ENCODE measurements at regions not wholly inside any gene's neighbourhood (a gene's known extent, or its start where the extent isn't known, plus 50 kb on each side); places are given as distances from the start of the nearest gene placed in this dataset.

DNA sequence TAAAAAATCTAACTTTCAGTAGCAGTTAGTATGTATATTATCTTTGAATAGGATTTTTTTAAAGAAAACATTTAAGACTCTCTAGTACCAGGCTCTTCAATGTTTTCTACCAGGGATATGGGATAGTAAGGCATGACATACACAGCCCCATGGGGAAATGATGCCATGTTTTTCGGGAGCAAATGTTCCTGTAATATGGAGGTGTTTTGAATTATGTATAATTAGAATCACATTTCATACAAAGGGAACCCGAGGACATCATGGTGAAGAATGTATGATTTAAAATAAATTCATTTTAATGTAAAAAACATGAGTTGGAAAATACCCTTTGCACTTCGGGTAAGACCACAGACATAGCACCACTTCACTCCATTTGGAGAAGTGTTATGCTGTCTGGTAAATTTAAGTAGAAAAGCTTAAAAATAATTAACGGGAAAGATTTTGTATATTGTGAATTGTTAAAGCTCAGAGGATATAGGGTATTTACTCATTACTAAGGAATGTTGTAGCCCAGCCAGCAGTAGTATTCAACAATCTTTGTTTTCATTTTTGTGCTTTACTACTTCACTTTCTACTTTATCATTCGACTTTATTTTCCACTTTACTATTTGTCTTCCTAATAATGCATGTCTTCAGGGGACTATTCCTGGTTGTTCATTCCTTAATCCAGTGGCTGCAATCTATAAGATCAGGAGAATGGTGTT, 2050.7 kb downstream of the ARAP2 start:
- TF ChIP-seq YY1 (IDR thresholded peaks at IDR 0.05; ENCODE audit: insufficient read depth, insufficient read length): no peak
- Histone ChIP-seq H3K9ac (ENCODE audit: insufficient read length, low read depth) (no peak overlapping the region), H3K27me3 (ENCODE audit: insufficient read depth, insufficient read length) (no peaks in the 10 kb centered on the region), H3K4me1 (ENCODE audit: insufficient read depth, insufficient read length) (no peaks in the 10 kb centered on the region), H3K4me3 (ENCODE audit: insufficient read length, low read depth) (no peak overlapping the region), H3K36me3 (ENCODE audit: insufficient read depth, insufficient read length, low read length) (no peaks in the 10 kb centered on the region), H3K9me3 (ENCODE audit: insufficient read depth, low read length) (no peaks in the 10 kb centered on the region)
- DNase-seq (ENCODE audit: low read depth, low spot score): no peak

DNA sequence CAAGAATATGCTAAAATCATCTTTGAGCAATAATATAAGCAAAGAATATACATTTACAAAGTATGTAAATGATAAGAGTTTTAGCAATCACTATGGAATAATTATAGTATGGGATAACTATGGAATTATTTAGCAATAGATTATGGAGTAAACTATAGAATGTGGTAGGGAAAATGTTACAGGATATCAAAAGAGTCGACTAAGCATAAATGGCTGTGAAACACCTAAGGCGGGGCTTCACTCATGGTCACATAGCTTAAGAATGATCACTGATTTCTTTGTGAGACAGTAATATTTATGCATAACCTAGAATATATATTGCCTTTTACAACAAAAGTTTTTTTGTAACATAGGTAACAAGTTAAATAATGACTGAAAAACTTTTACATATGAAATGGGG, 2049.7 kb downstream of the ARAP2 start:
- Histone ChIP-seq H3K27me3 (ENCODE audit: insufficient read depth, insufficient read length) (no peaks in the 10 kb centered on the region), H3K4me3 (ENCODE audit: insufficient read length, low read depth) (no peak overlapping the region), H3K4me1 (ENCODE audit: insufficient read depth, insufficient read length) (no peaks in the 10 kb centered on the region), H3K36me3 (ENCODE audit: insufficient read depth, insufficient read length, low read length) (no peaks in the 10 kb centered on the region), H3K9ac (ENCODE audit: insufficient read length, low read depth) (no peak overlapping the region), H3K9me3 (ENCODE audit: insufficient read depth, low read length) (no peaks in the 10 kb centered on the region)
- no peak for DNase-seq (ENCODE audit: low read depth, low spot score)
- no peak for TF ChIP-seq SUZ12 (IDR thresholded peaks at IDR 0.05; ENCODE audit: extremely low read depth, insufficient read depth, insufficient read length)
- TF ChIP-seq YY1 (IDR thresholded peaks at IDR 0.05; ENCODE audit: insufficient read depth, insufficient read length): no peak
- TF ChIP-seq ZNF274 (IDR thresholded peaks at IDR 0.05; ENCODE audit: low read depth, low read length): no peak

DNA sequence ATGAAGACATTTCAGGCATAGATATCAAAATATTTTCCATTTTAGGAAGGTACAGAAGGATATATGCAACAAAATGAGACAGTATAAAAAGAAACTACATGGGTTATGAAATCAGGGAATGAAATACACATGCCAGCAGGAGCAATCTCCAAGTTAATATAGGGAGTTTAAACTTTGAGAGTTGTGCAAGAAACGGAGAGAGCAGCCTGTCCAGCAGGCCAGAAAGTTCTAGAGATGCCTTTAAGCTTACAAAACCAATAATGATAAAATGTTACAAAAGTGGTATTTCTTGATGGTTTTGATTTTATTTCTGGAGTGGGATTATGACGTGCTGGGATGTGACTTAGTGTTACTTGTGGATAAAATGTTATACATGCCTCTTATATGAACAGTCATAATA, 2047.9 kb downstream of the ARAP2 start:
- TF ChIP-seq YY1 (IDR thresholded peaks at IDR 0.05; ENCODE audit: insufficient read depth, insufficient read length): no peak
- TF ChIP-seq SUZ12 (IDR thresholded peaks at IDR 0.05; ENCODE audit: extremely low read depth, insufficient read depth, insufficient read length): no peak
- TF ChIP-seq ZNF274 (IDR thresholded peaks at IDR 0.05; ENCODE audit: low read depth, low read length): no peak
- H3K4me1 ChIP-seq (ENCODE audit: insufficient read depth, insufficient read length): no peaks in the 10 kb centered on the region
- H3K9me3 ChIP-seq (ENCODE audit: insufficient read depth, low read length): no peaks in the 10 kb centered on the region
- no peak overlapping the region for H3K9ac ChIP-seq (ENCODE audit: insufficient read length, low read depth)
- no peaks in the 10 kb centered on the region for H3K27me3 ChIP-seq (ENCODE audit: insufficient read depth, insufficient read length)
- no peak for DNase-seq (ENCODE audit: low read depth, low spot score)
- no peaks in the 10 kb centered on the region for H3K36me3 ChIP-seq (ENCODE audit: insufficient read depth, insufficient read length, low read length)
- no peak overlapping the region for H3K4me3 ChIP-seq (ENCODE audit: insufficient read length, low read depth)

DNA sequence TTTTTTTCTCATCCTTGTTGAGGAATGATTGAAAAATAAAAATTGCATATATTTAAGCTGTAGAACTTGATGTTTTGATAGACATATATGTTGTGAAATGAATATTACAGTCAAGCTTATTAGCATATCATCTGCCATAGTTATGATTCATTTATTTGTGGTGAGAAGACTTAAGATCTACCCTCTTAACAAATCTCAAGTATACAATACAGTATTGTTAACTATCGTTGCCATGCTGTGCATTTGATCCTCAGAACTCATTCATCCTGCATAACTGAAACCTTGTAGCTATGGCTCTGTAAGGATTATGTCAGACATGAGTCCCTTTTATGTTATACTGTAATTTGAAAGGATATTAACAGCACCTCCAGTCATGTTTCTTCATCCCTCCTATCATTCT, 2045.3 kb downstream of the ARAP2 start:
- H3K27me3 ChIP-seq (ENCODE audit: insufficient read depth, insufficient read length): no peaks in the 10 kb centered on the region
- H3K9ac ChIP-seq (ENCODE audit: insufficient read length, low read depth): no peak overlapping the region
- no peak for TF ChIP-seq ZNF274 (IDR thresholded peaks at IDR 0.05; ENCODE audit: low read depth, low read length)
- no peaks in the 10 kb centered on the region for H3K4me1 ChIP-seq (ENCODE audit: insufficient read depth, insufficient read length)
- H3K4me3 ChIP-seq (ENCODE audit: insufficient read length, low read depth): no peak overlapping the region
- no peak for DNase-seq (ENCODE audit: low read depth, low spot score)
- no peaks in the 10 kb centered on the region for H3K36me3 ChIP-seq (ENCODE audit: insufficient read depth, insufficient read length, low read length)
- H3K9me3 ChIP-seq (ENCODE audit: insufficient read depth, low read length): no peaks in the 10 kb centered on the region

DNA sequence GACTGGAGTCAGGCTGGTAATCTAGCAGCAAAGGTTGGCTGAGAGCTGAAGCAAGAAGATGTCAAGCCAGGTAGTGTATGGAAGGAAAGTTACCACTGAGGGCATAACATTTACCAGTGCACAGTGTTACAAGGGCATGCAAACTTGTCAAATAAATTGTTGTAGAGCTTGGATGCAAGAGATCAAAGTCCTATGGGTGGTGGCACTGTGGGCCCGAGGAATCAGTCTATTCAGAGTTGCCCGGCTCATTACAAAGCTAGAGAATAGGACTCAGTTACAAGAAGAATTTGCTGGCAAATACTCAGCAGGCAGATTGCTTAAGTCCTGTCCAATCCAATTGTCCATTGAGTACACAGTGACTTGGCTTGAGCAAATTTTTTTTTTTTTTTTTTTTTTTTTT, 2043.8 kb downstream of the ARAP2 start:
- TF ChIP-seq SUZ12 (IDR thresholded peaks at IDR 0.05; ENCODE audit: extremely low read depth, insufficient read depth, insufficient read length): no peak
- no peak for TF ChIP-seq YY1 (IDR thresholded peaks at IDR 0.05; ENCODE audit: insufficient read depth, insufficient read length)
- Histone ChIP-seq H3K4me3 (ENCODE audit: insufficient read length, low read depth) (no peak overlapping the region), H3K27me3 (ENCODE audit: insufficient read depth, insufficient read length) (no peaks in the 10 kb centered on the region), H3K36me3 (ENCODE audit: insufficient read depth, insufficient read length, low read length) (no peaks in the 10 kb centered on the region), H3K4me1 (ENCODE audit: insufficient read depth, insufficient read length) (no peaks in the 10 kb centered on the region), H3K9ac (ENCODE audit: insufficient read length, low read depth) (no peak overlapping the region), H3K9me3 (ENCODE audit: insufficient read depth, low read length) (no peaks in the 10 kb centered on the region)
- DNase-seq (ENCODE audit: low read depth, low spot score): no peak

DNA sequence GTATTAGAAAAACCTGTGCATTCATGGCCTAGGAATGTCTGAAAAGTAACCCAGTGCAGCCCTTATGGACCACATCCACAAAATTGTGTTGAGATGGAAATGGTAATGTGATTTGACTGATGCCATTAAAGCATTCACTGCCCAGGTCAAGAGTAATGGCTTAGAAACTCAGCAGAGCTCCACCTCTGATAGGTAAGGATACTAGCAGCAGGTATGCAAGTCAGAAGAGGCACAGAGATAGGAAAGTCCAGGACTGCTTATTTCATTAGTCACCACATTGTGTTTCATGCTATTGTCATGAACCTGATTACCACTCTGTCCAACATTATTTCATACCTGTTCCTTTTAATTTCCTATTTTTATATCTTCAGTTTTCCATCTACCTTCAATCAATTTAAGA, 2042.2 kb downstream of the ARAP2 start:
- DNase-seq (ENCODE audit: low read depth, low spot score): no peak
- TF ChIP-seq SUZ12 (IDR thresholded peaks at IDR 0.05; ENCODE audit: extremely low read depth, insufficient read depth, insufficient read length): no peak
- TF ChIP-seq YY1 (IDR thresholded peaks at IDR 0.05; ENCODE audit: insufficient read depth, insufficient read length): no peak
- TF ChIP-seq ZNF274 (IDR thresholded peaks at IDR 0.05; ENCODE audit: low read depth, low read length): no peak
- Histone ChIP-seq H3K9me3 (ENCODE audit: insufficient read depth, low read length) (peaks cover 14% of the 10 kb centered on the region; the same call in 1 of the 2 replicates), H3K4me1 (ENCODE audit: insufficient read depth, insufficient read length) (no peaks in the 10 kb centered on the region), H3K4me3 (ENCODE audit: insufficient read length, low read depth) (no peak overlapping the region), H3K36me3 (ENCODE audit: insufficient read depth, insufficient read length, low read length) (no peaks in the 10 kb centered on the region), H3K9ac (ENCODE audit: insufficient read length, low read depth) (no peak overlapping the region), H3K27me3 (ENCODE audit: insufficient read depth, insufficient read length) (no peaks in the 10 kb centered on the region)

DNA sequence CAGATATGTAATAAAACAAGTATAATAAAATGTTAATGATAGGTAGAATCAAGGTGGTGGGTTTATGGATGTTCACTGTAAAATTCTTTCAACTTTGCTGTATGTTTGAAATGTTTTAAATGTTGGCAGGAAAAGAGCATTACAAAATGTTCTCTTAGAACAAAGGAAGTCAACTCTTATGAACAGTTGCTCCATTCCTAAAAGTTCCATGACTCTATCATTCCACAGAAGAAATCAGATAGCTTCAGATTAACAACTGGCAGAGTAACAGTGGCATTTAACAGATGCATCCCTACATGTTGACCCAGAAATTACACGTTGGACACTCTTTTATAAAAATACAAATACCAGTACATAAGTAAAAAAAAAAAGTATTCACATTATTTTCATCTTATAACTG, 2023.7 kb downstream of the ARAP2 start:
- TF ChIP-seq SUZ12 (IDR thresholded peaks at IDR 0.05; ENCODE audit: extremely low read depth, insufficient read depth, insufficient read length) (no peak), ZNF274 (IDR thresholded peaks at IDR 0.05; ENCODE audit: low read depth, low read length) (no peak), YY1 (IDR thresholded peaks at IDR 0.05; ENCODE audit: insufficient read depth, insufficient read length) (no peak)
- no peaks in the 10 kb centered on the region for H3K4me1 ChIP-seq (ENCODE audit: insufficient read depth, insufficient read length)
- no peaks in the 10 kb centered on the region for H3K9me3 ChIP-seq (ENCODE audit: insufficient read depth, low read length)
- H3K36me3 ChIP-seq (ENCODE audit: insufficient read depth, insufficient read length, low read length): no peaks in the 10 kb centered on the region
- DNase-seq (ENCODE audit: low read depth, low spot score): no peak
- no peak overlapping the region for H3K9ac ChIP-seq (ENCODE audit: insufficient read length, low read depth)
- H3K27me3 ChIP-seq (ENCODE audit: insufficient read depth, insufficient read length): no peaks in the 10 kb centered on the region
- H3K4me3 ChIP-seq (ENCODE audit: insufficient read length, low read depth): no peak overlapping the region

DNA sequence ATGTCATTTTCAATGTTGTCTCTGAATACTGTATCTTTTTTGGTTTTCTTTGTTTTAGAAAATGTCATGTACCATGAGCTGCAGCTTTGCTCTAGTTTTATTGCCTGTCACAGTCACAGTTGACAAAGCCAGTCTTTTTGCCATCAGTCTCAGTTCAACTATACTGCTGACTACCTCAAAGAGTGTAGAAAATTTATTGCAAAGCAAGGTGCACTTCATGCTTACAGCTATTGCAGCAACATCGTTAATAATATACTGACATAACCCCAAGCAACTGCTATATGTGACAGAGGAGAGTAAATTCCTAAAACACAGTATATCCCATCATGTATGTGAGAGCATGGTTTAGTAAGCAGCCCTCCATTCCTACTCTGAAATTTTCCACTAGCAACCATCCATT, 2022.3 kb downstream of the ARAP2 start:
- Histone ChIP-seq H3K4me3 (ENCODE audit: insufficient read length, low read depth) (no peak overlapping the region), H3K36me3 (ENCODE audit: insufficient read depth, insufficient read length, low read length) (no peaks in the 10 kb centered on the region), H3K27me3 (ENCODE audit: insufficient read depth, insufficient read length) (no peaks in the 10 kb centered on the region), H3K4me1 (ENCODE audit: insufficient read depth, insufficient read length) (no peaks in the 10 kb centered on the region), H3K9me3 (ENCODE audit: insufficient read depth, low read length) (no peaks in the 10 kb centered on the region), H3K9ac (ENCODE audit: insufficient read length, low read depth) (no peak overlapping the region)
- no peak for TF ChIP-seq ZNF274 (IDR thresholded peaks at IDR 0.05; ENCODE audit: low read depth, low read length)
- no peak for TF ChIP-seq SUZ12 (IDR thresholded peaks at IDR 0.05; ENCODE audit: extremely low read depth, insufficient read depth, insufficient read length)
- no peak for TF ChIP-seq YY1 (IDR thresholded peaks at IDR 0.05; ENCODE audit: insufficient read depth, insufficient read length)
- DNase-seq (ENCODE audit: low read depth, low spot score): no peak

Data from NT2/D1 (cell line).